Neuronal stem cell (in vitro differentiated cells): ENCODE measurements at regions not wholly inside any gene's neighbourhood (a gene's known extent, or its start where the extent isn't known, plus 50 kb on each side); places are given as distances from the start of the nearest gene placed in this dataset.

ENCODE experiments used
- DNase-seq: peaks from one replicate; pipeline ENCODE4 v3.0.0-alpha.2; 2013; ENCODE audit warnings: low spot score
- H2AFZ ChIP-seq: one replicate; pipeline ENCODE4 v1.6.1; 2013; ENCODE audit warnings: mild to moderate bottlenecking, low read length, inconsistent platforms
- H2AK5ac ChIP-seq: 2 replicates; pipeline ENCODE4 v1.6.1; 2013; ENCODE audit warnings: low read depth, mild to moderate bottlenecking, inconsistent platforms, low read length, moderate library complexity, mixed read lengths
- H2BK120ac ChIP-seq: 2 replicates; pipeline ENCODE4 v1.6.1; 2013; ENCODE audit warnings: low read depth, mild to moderate bottlenecking, inconsistent platforms, low read length, moderate library complexity, mixed read lengths
- H2BK12ac ChIP-seq: one replicate; pipeline ENCODE4 v1.6.1; 2013; ENCODE audit warnings: low read length, inconsistent platforms
- H2BK15ac ChIP-seq: 2 replicates; pipeline ENCODE4 v1.6.1; 2013; ENCODE audit warnings: mild to moderate bottlenecking, low read length, inconsistent platforms, mixed read lengths
- H2BK5ac ChIP-seq: one replicate; pipeline ENCODE4 v1.6.1; 2013; ENCODE audit warnings: inconsistent platforms, mild to moderate bottlenecking, low read length, moderate library complexity
- H3K14ac ChIP-seq: one replicate; pipeline ENCODE4 v1.6.1; 2013; ENCODE audit warnings: low read length, inconsistent platforms
- H3K18ac ChIP-seq: 2 replicates; pipeline ENCODE4 v1.6.1; 2013; ENCODE audit warnings: low read length, inconsistent platforms
- H3K23ac ChIP-seq: 2 replicates; pipeline ENCODE4 v1.6.1; 2013; ENCODE audit warnings: low read depth, mild to moderate bottlenecking, mixed read lengths, low read length, inconsistent platforms; ENCODE audit not compliant: poor library complexity
- H3K27ac ChIP-seq: replicated peaks from 3 replicates; pipeline ENCODE4 v1.5.1; 2013; ENCODE audit warnings: low read length, inconsistent platforms
- H3K27me3 ChIP-seq, 3 experiments: 2 replicates each; pipeline ENCODE4 v1.6.1; 2013; ENCODE audit warnings: low read length in 3 of 3, mild to moderate bottlenecking in 2 of 3, inconsistent platforms in 1 of 3, low read depth in 1 of 3, mixed read lengths in 1 of 3, moderate library complexity in 1 of 3; ENCODE audit not compliant: control insufficient read depth in 3 of 3, insufficient read depth in 3 of 3
- H3K36me3 ChIP-seq, 2 donors: replicated peaks in 1 of 2; 2 replicates each; pipeline ENCODE4 v1.6.1; 2013; ENCODE audit warnings: low read length in 2 of 2; ENCODE audit not compliant: control insufficient read depth in 2 of 2, insufficient read depth in 2 of 2
- H3K4ac ChIP-seq: 2 replicates; pipeline ENCODE4 v1.6.1; 2013; ENCODE audit warnings: inconsistent platforms, mild to moderate bottlenecking, low read length, moderate library complexity
- H3K4me1 ChIP-seq, 2 donors: 1 replicate in 1 of 2; 2 replicates in 1 of 2; pipeline ENCODE4 v1.6.1; 2013; ENCODE audit warnings: low read length in 2 of 2, low read depth in 1 of 2; ENCODE audit not compliant: control insufficient read depth in 2 of 2, insufficient read depth in 1 of 2
- H3K4me2 ChIP-seq: one replicate; pipeline ENCODE4 v1.6.1; 2013; ENCODE audit warnings: mild to moderate bottlenecking, low read length, inconsistent platforms; ENCODE audit not compliant: insufficient read depth, poor library complexity, severe bottlenecking
- H3K4me3 ChIP-seq, 2 donors: 2 replicates each; pipeline ENCODE4 v1.5.1; 2013; ENCODE audit warnings: low read length in 2 of 2, mild to moderate bottlenecking in 2 of 2, inconsistent platforms in 1 of 2, moderate library complexity in 1 of 2
- H3K79me1 ChIP-seq: one replicate; pipeline ENCODE4 v1.6.1; 2013; ENCODE audit warnings: low read depth, mild to moderate bottlenecking, inconsistent platforms, low read length, moderate library complexity
- H3K9ac ChIP-seq: one replicate; pipeline ENCODE4 v1.6.1; 2013; ENCODE audit warnings: mild to moderate bottlenecking, low read depth, low read length, inconsistent platforms; ENCODE audit not compliant: poor library complexity
- H3K9me3 ChIP-seq, 2 donors: replicated peaks in 1 of 2; 2 replicates each; pipeline versions ENCODE3 to v1.6.1; 2013; ENCODE audit warnings: low read length in 2 of 2, mild to moderate bottlenecking in 2 of 2, inconsistent platforms in 1 of 2, low read depth in 1 of 2, mixed read lengths in 1 of 2, moderate library complexity in 1 of 2; ENCODE audit not compliant: control insufficient read depth in 2 of 2, insufficient read depth in 1 of 2
- H4K8ac ChIP-seq: one replicate; pipeline ENCODE4 v1.6.1; 2013; ENCODE audit warnings: low read depth, mild to moderate bottlenecking, inconsistent platforms, low read length, moderate library complexity
- H4K91ac ChIP-seq: one replicate; pipeline ENCODE4 v1.6.1; 2013; ENCODE audit warnings: low read length, low read depth, mild to moderate bottlenecking, inconsistent platforms; ENCODE audit not compliant: poor library complexity
- WGBS, 2 donors: extraction: QIAGEN DNeasy Blood & Tissue Kit; methylation state at CpG; one replicate each; pipeline ENCODE4 v1.1.7; 2013; ENCODE audit warnings: missing lambda C conversion rate in 2 of 2, mixed read lengths in 1 of 2; ENCODE audit not compliant: insufficient read length in 2 of 2, insufficient replicate concordance in 1 of 2; ENCODE audit errors: extremely low coverage in 2 of 2; 5-methylcytosine and 5-hydroxymethylcytosine counted together

GRCh38 chr14:42947991-42948390 lies 1341.3 kb downstream of the LRFN5 start:
- H3K4me1 ChIP-seq: no peaks in the 10 kb centered on the region
- no peak overlapping the region for H3K18ac ChIP-seq
- no peak overlapping the region for H2BK5ac ChIP-seq
- no peak overlapping the region for H2AK5ac ChIP-seq
- H2AFZ ChIP-seq: no peak overlapping the region
- no peaks in the 10 kb centered on the region for H3K79me1 ChIP-seq
- no peak overlapping the region for H2BK15ac ChIP-seq
- no peaks in the 10 kb centered on the region for H3K27me3 ChIP-seq
- H3K36me3 ChIP-seq: no peaks in the 10 kb centered on the region
- H2BK120ac ChIP-seq: no peak overlapping the region
- H3K9ac ChIP-seq: no peak overlapping the region
- H3K4me3 ChIP-seq: no peak overlapping the region
- no peak overlapping the region for H3K27ac ChIP-seq
- H4K91ac ChIP-seq: no peak overlapping the region
- no peak for DNase-seq
- no peaks in the 10 kb centered on the region for H3K9me3 ChIP-seq
- no peak overlapping the region for H2BK12ac ChIP-seq
- no peak overlapping the region for H4K8ac ChIP-seq
- no peak overlapping the region for H3K4ac ChIP-seq
- H3K14ac ChIP-seq: no peak overlapping the region
- H3K23ac ChIP-seq: no peak overlapping the region
- H3K4me2 ChIP-seq: no peak overlapping the region

DNA sequence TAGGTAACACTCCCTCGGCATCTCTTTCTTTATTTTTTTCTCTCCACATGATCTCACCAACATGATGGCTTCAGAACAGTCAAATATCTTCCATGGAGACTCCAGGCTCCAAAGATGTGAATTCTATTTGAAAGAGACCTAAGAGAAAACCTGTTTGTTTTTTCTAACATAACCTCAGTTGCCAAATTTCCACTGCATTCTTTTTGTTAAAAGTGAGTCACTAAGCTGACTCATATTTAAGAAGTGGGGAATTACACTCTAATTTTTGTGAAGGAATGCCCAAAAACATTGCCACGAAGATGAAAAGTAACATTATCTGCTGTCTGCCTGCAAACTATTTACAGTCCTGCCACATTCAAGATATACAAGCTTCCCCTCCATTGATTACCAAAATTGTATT lies 1337.6 kb downstream of the LRFN5 start:
- Histone ChIP-seq H3K18ac (no peak overlapping the region), H3K36me3 (no peaks in the 10 kb centered on the region), H3K79me1 (no peaks in the 10 kb centered on the region), H2BK12ac (no peak overlapping the region), H3K14ac (no peak overlapping the region), H4K8ac (no peak overlapping the region), H3K4ac (no peak overlapping the region), H2BK5ac (no peak overlapping the region), H3K4me1 (no peaks in the 10 kb centered on the region), H3K4me3 (no peak overlapping the region), H3K23ac (no peak overlapping the region), H4K91ac (no peak overlapping the region), H2BK120ac (no peak overlapping the region), H3K27ac (no peak overlapping the region), H3K9me3 (no peaks in the 10 kb centered on the region), H3K4me2 (no peak overlapping the region), H2AFZ (no peak overlapping the region), H2AK5ac (no peak overlapping the region), H3K27me3 (no peaks in the 10 kb centered on the region), H3K9ac (no peak overlapping the region), H2BK15ac (no peak overlapping the region)
- DNase-seq: no peak
- WGBS, 2 donors: no CpG with 5 or more reads among the region's 2 CpGs

DNA sequence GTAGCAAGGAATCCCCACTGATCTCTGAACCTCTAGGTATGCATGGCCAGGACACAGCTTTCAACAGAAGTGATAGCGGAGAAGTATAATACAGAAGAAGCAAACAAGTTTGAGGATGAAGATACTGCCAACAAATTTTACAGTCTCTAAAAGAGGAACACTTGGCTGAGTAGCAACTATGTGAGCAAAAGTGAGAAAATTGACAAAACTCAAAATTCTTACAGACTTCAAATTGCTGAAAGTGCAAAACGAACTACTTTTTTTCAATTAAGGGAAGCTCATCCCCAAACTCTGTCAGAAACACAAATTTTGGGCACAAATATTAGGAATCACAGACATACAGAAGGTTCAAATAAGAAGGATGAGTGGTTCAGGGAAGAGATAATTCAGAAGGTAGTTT lies 1324.6 kb downstream of the LRFN5 start:
- Histone ChIP-seq H3K79me1 (no peaks in the 10 kb centered on the region), H3K4me2 (no peak overlapping the region)
- WGBS, 2 donors: no CpG with 5 or more reads among the region's 2 CpGs

GRCh38 chr14:42929806-42930480 lies 1323.3 kb downstream of the LRFN5 start:
- no peak overlapping the region for H4K91ac ChIP-seq
- no peaks in the 10 kb centered on the region for H3K9me3 ChIP-seq
- H3K36me3 ChIP-seq: no peaks in the 10 kb centered on the region
- no peak overlapping the region for H2BK12ac ChIP-seq
- no peak overlapping the region for H2BK120ac ChIP-seq
- no peak overlapping the region for H2BK15ac ChIP-seq
- no CpG with 5 or more reads among the region's 5 CpGs for WGBS, 2 donors
- H3K4me2 ChIP-seq: no peak overlapping the region
- H3K23ac ChIP-seq: no peak overlapping the region
- H3K27ac ChIP-seq: no peak overlapping the region
- no peaks in the 10 kb centered on the region for H3K4me1 ChIP-seq
- no peak overlapping the region for H2AK5ac ChIP-seq
- no peak overlapping the region for H3K4ac ChIP-seq
- no peak overlapping the region for H3K9ac ChIP-seq
- no peak for DNase-seq
- no peak overlapping the region for H2BK5ac ChIP-seq
- no peak overlapping the region for H3K4me3 ChIP-seq
- H2AFZ ChIP-seq: peak overlapping the region; percentile 61
- H3K27me3 ChIP-seq: no peaks in the 10 kb centered on the region
- no peak overlapping the region for H3K18ac ChIP-seq
- no peaks in the 10 kb centered on the region for H3K79me1 ChIP-seq
- H3K14ac ChIP-seq: no peak overlapping the region
- H4K8ac ChIP-seq: no peak overlapping the region

More for the DNA sequence above, 1324.6 kb downstream of the LRFN5 start:
- no peak overlapping the region for H3K9ac ChIP-seq
- no peak overlapping the region for H4K8ac ChIP-seq
- H3K18ac ChIP-seq: no peak overlapping the region
- H3K27me3 ChIP-seq: no peaks in the 10 kb centered on the region
- no peak overlapping the region for H2BK120ac ChIP-seq
- H2BK5ac ChIP-seq: no peak overlapping the region
- no peak overlapping the region for H4K91ac ChIP-seq
- H2AFZ ChIP-seq: no peak overlapping the region
- H3K4me3 ChIP-seq: no peak overlapping the region
- H3K27ac ChIP-seq: no peak overlapping the region
- H2BK15ac ChIP-seq: no peak overlapping the region
- no peak overlapping the region for H3K14ac ChIP-seq
- H3K23ac ChIP-seq: no peak overlapping the region
- H3K36me3 ChIP-seq: no peaks in the 10 kb centered on the region
- no peaks in the 10 kb centered on the region for H3K4me1 ChIP-seq
- H3K4ac ChIP-seq: no peak overlapping the region
- no peak overlapping the region for H2AK5ac ChIP-seq
- no peak overlapping the region for H2BK12ac ChIP-seq
- H3K9me3 ChIP-seq: no peaks in the 10 kb centered on the region
- no peak for DNase-seq
